ENCODE measurements at regions not wholly inside any gene's neighbourhood (a gene's known extent, or its start where the extent isn't known, plus 50 kb on each side); places are given as distances from the start of the nearest gene placed in this dataset.

- TF ChIP-seq, protein P1, sequence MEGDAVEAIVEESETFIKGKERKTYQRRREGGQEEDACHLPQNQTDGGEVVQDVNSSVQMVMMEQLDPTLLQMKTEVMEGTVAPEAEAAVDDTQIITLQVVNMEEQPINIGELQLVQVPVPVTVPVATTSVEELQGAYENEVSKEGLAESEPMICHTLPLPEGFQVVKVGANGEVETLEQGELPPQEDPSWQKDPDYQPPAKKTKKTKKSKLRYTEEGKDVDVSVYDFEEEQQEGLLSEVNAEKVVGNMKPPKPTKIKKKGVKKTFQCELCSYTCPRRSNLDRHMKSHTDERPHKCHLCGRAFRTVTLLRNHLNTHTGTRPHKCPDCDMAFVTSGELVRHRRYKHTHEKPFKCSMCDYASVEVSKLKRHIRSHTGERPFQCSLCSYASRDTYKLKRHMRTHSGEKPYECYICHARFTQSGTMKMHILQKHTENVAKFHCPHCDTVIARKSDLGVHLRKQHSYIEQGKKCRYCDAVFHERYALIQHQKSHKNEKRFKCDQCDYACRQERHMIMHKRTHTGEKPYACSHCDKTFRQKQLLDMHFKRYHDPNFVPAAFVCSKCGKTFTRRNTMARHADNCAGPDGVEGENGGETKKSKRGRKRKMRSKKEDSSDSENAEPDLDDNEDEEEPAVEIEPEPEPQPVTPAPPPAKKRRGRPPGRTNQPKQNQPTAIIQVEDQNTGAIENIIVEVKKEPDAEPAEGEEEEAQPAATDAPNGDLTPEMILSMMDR (IDR thresholded peaks at IDR 0.05): no peak
- TF ChIP-seq POLR2AphosphoS5 (IDR thresholded peaks at IDR 0.05): no peak
- TF ChIP-seq POLR2A (IDR thresholded peaks at IDR 0.05): no peak
- TF ChIP-seq EP300 (IDR thresholded peaks at IDR 0.05): no peak
Measured at GRCh38 chr5:36406023-36406422, 104.3 kb upstream of the RANBP3L start.

Data from suprapubic skin (tissue), 4 donors.